ENCODE measurements at regions not wholly inside any gene's neighbourhood (a gene's known extent, or its start where the extent isn't known, plus 50 kb on each side); places are given as distances from the start of the nearest gene placed in this dataset.

- TF ChIP-seq POLR2A (IDR thresholded peaks at IDR 0.05; ENCODE audit: low read depth): no peak
- no peak for TF ChIP-seq CTCF (IDR thresholded peaks at IDR 0.05)
Measured at GRCh38 chr4:54499308-54500074, 158.3 kb upstream of the KIT start.
